GM08714 (cell line): ENCODE measurements at regions not wholly inside any gene's neighbourhood (a gene's known extent, or its start where the extent isn't known, plus 50 kb on each side); places are given as distances from the start of the nearest gene placed in this dataset.

Experiments used
- H3K4me3 ChIP-seq: fragments of 200-500 bp; sonication (Bioruptor generic); 2 replicates; pipeline ENCODE4 v1.5.1; 2014; ENCODE audit warnings: mild to moderate bottlenecking, low read length, inconsistent platforms
- ZNF274 ChIP-seq: IDR thresholded peaks from 2 replicates; pipeline ENCODE4 v1.6.1; 2012; ENCODE audit warnings: mild to moderate bottlenecking, low read depth, low read length

DNA sequence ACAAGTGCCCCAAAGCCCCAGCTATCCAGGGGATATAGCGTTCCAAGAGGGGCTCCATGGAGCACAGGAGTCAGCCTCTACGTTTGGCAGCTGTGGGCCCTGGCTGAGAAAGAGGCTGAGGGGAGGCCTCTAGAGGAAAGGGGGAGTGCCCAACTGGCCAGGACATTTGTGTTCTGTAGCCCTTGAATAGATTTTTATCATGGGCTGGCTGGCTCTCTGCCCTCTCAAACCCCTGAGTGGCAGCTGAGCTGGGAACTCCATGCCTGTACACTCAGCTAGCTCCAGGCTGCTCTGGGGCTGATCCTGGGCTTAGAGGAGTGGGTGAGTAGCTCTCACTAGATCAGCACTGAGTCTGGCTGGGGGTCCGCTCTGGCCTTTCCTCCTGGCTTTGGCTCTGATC, 285.0 kb downstream of the ZSWIM6 start:
- H3K4me3 ChIP-seq: no peak overlapping the region
- TF ChIP-seq ZNF274: no peak

DNA sequence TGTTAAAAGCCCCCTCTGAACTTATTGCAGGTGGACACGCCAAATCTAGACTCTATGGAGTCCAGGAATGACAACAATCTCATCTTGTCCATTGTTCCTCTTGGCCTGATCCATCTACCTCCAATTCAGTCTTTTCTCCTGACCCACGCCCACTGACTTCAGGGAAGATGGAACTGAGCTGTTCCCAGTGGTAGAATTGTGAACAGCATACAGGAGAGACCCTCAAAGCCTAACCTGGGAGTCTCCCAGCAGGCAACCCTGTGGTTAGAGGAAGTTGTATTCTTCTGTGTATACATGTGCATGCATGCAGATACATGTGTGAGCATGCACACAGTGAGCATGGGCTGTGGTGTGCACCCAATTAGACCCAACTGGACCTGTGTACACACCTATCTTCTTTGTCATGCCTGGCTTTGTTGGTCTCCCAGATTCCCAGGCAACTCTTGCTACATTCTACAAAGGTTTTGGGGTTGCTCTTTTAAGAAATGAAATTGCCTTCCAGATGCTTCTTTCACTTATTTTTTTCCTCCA, 286.0 kb downstream of the ZSWIM6 start:
- no peak for TF ChIP-seq ZNF274
- H3K4me3 ChIP-seq: no peak overlapping the region

DNA sequence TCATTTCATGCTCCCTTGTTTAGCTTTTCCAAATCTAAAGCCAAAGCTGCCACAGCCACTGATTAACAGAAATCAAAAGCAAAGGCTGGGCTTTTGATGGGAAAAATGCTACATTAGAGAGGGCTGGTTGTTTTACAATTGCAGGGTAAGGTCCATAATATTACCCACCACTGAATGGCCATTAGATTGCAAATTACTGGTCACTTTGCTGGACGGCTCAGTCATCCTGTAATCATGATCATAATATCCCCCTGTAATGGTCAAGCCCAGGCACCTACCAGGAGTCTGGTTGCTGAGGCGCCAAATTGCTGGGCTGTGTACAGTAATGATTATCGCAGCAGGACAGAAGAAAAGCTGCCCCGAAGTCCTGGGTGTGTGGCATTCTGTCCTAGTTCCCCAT, 286.5 kb downstream of the ZSWIM6 start:
- no peak overlapping the region for H3K4me3 ChIP-seq
- TF ChIP-seq ZNF274: no peak

DNA sequence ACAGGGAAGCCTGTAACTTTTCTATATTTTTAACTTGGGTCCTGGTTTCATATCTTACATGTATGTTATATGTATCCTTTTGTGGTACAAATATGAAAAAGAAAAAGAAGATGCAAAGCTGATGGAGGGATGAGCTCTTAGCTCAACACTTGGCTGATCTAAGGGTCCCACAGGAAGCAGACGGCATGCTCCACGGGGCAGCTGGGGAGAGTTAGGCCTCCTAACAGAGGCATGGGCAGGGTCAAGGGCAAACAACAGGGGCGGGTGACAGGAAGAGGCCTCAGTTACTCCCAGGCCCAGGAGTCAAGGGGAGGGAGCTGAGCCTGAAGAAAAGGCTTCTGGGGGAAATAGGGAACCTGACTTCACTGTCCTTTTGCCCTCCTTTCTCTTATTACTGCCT, 287.2 kb downstream of the ZSWIM6 start:
- TF ChIP-seq ZNF274: no peak
- no peak overlapping the region for H3K4me3 ChIP-seq

DNA sequence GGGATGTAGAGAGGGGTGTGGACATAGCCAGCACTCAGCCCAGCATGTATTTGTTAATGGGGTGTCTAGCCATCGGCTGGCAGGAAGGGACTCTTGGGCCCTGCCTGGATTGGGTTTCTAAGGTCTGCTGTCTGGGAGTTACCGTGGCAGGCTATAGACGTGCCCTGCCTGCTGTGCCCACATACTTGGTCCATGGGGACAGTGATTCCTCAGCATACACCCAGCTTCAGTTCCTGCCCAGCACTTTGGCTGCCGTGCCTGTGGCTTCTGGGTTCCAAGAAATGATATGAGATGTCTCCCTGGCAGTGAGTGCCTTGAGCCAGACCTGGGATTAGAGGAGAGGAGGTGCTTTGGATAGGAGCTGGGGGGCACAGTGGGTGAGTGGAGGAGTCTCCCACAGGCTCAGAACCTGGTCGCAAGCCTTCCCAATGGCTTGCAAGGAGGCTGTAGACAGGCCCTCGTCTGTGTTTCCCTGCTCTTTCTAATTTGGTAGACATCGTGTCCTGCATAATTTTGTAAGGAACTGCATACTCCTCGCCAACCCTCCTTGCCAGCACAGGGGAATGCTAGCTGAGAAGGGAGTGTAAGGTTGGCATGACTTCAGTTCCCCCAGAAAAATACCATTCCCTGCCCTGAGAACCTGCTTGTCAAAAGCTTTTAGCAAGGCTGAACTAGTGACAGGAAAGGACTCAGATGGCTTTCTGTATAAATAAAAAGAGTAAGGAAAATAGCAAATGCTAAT, 287.9 kb downstream of the ZSWIM6 start:
- TF ChIP-seq ZNF274: no peak
- H3K4me3 ChIP-seq: no peak overlapping the region

DNA sequence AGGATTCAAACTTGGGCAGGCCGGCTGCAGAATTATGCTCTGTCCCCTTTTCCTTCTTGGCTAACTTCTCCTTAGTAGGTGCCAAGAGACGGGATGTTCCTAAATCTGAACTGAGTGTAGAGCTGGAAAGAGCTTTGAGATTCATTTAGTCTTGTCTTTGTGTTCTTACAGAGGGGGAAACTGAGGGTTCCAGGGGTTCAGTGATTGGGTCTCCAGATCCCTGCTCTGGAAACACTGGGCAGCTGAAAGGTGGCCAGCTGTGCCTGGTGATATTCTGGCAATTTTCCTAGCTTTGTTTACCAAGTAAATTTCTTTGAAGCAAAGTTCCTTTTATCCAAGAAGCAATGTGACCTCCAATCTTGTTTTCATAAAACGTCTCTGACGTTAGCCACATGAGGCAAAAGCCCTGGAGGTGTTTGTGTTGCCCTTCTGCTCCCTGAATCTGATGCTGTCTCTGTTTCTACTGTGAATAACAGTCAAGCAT, 288.7 kb downstream of the ZSWIM6 start:
- TF ChIP-seq ZNF274: no peak
- H3K4me3 ChIP-seq: no peak overlapping the region

DNA sequence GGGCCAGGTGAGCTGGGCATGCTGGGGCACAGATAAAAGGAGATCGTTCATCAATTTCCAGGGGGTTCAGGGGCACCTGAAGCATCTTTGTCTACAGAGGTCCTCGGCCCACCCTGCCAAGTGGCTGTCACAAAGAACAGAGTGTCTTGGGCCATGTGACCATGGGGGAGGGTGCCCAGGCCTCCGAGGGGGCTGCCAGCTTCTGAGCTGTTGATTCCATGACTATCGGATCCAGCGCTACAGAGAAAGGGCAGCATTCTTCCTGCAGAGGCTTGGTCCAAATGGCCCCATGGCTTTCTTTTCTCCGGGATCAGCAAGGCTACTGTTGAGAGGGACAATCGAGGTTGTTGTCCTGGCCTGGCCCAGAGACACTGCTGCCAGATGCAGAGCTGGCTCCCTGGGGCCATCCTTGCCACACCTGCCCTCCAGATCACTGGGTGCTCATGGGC, 289.2 kb downstream of the ZSWIM6 start:
- TF ChIP-seq ZNF274: no peak
- no peak overlapping the region for H3K4me3 ChIP-seq

DNA sequence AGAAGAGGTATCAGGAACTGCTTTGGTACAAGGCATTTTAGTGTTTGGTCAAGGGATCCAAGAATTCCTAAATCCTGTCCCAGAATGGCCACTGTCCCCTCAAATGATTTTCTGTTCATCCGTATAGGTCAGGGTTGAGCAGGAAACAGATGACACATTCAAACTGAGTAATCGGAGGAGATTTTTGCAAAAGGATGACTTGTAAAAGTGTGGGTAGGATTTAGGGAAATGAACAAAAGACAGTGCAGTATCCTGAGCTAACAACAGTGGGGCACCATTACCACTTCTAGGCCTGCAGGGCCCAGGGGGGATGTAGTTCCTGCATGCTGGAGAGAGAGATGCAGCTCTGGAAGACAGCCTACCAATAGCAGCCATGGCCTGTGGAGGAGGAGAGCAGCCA, 290.1 kb downstream of the ZSWIM6 start:
- no peak for TF ChIP-seq ZNF274
- no peak overlapping the region for H3K4me3 ChIP-seq

DNA sequence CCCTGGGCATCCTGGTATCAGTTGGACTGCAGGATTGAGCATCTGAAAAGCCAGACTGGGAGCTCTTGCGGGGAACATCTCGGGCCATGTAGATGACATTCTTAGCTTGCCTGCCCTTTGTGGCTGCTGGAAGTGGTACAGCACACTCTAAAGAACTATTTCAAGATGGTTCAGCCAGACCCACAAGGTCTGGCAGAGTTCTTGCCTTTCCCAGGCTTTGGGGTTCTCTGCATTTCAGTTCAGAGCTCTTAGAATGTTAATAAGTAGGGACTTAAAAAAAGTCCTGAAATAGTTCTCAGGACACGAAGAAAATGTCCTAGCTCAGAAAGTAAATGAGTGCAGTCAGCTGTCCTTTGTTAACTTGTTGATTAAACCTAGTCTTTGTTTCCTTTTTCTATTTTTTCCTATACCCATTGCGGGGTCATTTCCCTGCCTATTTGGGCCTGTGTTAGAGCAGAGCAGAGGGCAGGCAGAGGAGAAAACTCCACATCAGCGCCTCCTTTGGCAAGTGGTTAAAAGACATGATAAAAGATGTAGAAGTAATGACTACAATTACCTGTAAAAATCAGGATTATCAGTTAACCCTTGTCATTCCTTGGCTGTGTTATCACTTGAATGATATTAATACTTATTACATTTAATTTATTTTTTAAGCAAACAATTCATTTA, 291.5 kb downstream of the ZSWIM6 start:
- H3K4me3 ChIP-seq: no peak overlapping the region
- no peak for TF ChIP-seq ZNF274

DNA sequence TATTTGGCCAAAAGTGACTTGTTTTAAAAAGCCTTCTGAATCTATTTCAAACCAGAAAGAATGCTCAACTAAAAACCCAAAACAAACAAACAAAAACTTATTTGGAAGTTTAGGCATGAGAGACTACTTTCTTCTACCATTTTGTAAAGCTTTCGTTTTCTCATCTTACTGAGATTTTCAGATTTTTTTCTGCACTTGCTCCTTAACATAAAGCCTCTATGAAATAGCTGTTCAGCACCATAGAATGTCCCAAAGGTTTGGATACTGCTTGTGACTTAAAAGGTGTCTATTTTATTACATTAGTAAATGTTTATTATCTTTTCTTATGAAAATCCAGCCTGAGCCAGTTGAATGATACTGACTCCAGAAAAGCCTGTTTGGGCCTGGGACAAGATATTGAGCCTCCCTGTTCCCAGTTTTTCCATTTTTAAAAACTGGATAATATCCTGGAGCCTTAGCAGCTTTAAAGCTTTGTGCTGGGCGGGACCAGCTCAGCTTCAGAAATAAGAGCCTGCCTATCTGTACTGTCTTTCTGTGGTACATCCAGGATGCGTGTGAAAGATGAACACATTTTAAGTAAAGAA, 292.6 kb downstream of the ZSWIM6 start:
- no peak for TF ChIP-seq ZNF274
- H3K4me3 ChIP-seq: no peak overlapping the region

DNA sequence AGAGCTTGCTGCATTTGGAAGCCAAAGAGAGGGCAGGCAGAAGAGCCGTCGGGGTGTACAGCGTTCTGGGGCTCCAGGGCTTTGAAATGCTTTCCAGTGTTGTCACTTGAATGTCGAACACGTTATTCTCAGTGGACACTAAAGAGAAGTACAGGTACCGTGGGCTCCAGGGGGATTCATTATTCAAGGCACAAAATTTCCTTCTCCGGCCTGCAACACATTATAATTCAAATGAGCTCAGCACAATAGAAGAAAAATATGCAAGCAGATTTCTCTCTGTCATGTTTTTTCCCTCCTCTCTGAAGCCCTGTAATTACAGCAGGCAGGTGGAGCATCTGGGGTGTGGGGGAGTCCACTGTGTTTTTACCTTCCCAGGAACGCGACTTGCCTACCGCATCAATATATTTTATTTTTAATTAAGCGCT, 293.1 kb downstream of the ZSWIM6 start:
- TF ChIP-seq ZNF274: no peak
- H3K4me3 ChIP-seq: no peak overlapping the region; the same call in 1 of the 2 replicates

DNA sequence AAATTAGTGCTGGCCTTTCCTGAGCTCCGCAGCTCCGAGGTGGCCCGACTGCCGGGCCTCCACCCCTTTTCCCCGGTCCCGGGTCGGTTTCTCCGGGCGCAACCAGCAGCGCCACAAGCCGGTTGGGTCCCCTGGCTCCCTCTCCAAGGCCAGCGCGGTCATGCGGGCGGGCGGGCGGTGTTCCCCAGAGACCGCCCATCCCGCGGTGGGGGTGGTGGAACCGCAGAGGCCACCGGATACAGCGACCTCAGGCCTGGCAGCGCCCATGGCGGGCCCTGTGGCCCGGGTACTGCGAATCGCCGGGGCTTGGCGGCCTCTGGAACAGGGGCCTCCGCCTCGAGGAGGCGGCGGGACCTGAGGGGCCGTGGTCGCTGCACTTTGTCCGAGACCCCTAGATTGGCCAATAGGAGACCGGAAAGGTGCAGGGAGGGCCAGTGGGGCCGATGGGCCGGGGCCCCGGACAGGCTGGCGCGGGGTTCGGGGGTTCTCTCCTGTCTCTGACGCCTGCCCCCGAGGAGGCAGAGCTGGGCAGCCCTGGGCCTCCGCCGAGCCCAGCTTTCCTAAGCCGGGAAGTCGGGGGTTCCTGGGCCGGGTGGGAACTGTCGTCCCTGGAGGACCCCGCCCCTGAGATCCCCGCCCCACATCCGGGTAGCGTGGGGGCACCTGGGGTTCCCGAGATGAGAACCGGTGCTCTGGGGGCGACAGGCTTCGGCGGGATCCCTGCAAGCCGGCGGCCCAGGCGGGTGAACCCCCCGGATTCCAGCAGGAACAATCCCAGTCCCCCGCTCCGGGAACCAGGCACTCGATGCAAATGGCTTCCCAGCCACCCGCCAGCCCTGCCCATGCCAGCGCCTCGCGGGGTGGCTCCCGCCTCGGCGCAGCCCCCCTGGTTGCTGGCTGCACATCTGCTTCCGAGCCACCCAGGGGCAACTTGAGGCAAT, 293.9 kb downstream of the ZSWIM6 start:
- peak overlapping the region; percentile 63; the same call in 1 of the 2 replicates for H3K4me3 ChIP-seq
- TF ChIP-seq ZNF274: no peak

DNA sequence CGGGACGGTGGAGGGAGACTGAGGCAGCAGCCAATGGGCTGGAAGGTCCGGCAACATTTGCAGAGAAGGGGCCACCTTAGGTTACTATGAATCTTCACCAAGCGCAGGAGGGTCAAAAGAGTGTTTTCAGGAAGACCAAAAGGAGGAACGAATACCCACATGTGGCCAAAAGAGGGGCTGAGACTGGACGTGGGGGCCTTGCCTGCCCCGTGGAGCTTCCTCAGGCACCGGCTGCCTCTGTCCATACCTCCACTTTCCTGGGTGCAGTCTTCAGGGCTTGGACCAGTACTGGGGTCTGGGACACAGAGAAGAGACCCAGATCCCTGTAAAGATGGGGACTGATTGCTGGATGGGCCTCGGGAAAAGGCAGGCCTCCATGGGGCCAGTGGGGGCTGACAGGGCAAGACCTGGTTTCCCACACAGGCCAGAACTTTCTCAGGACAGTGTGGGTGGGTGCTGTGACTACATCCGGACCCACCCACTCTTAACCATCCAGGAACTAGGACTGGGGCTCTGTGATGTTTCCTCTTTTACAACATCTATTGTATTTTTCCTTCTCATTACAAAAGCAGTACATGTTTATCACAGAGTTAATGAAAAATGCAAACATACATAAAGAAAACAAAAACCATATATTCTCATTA, 294.7 kb downstream of the ZSWIM6 start:
- TF ChIP-seq ZNF274: no peak
- peak overlapping the region; percentile 63; the same call in 1 of the 2 replicates for H3K4me3 ChIP-seq
